ENCODE measurements at regions not wholly inside any gene's neighbourhood (a gene's known extent, or its start where the extent isn't known, plus 50 kb on each side); places are given as distances from the start of the nearest gene placed in this dataset.
"Not testable (repeated sequence)": the region's sequence is repeated elsewhere in the genome, so short reads cannot be mapped to it uniquely, and the experiment has no call there.

DNA sequence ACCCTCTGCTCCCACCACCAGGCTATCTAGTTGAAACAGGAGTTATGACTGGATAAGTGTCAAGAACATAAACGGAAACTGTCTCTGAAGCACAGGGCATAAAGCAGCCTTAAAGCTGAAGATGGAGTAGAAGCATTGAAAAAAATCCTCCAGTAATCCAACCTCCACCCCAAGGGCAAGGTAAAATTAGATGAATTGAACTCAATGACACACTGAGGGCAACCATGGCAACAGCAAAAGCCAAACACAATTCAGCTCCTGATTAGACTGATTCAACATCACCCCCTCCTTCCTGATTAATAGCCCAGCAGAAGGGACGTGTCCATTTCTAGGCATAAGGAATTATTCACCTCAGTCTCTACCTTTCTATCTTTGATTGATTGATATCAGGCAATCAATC, 183.2 kb upstream of the MAP3K1 start:
- FAIRE-seq (no peak), DNase-seq (ENCODE audit: insufficient read length, low spot score) (no peak)

DNA sequence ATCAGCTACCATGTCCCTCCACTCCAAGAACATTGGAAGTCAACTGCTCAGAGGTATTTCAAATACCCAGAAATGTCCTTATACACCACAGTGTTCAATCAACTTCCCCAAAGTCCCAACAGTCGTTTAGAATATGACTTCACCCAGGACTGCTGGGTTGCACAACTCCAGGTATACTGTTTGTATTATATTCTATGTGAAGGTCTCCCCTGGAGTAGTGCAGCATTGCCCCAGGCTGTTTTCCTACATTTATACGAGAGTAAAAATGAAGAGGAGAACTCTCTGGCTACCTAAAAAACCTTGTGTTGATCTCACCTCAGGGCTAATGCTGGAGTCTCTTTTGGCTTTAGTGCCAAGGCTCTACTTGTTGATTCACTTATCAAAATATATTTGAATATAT, 183.6 kb upstream of the MAP3K1 start:
- no peak for DNase-seq (ENCODE audit: insufficient read length, low spot score)
- no peak for FAIRE-seq

GRCh38 chr5:56628616-56629015, 186.7 kb upstream of the MAP3K1 start:
- FAIRE-seq; DNase-seq (ENCODE audit: insufficient read length, low spot score): not testable (repeated sequence)

GRCh38 chr5:56625541-56625940, 189.8 kb upstream of the MAP3K1 start:
- FAIRE-seq (no peak), DNase-seq (ENCODE audit: insufficient read length, low spot score) (peak; percentile 56)

GRCh38 chr5:56624751-56625150, 190.6 kb upstream of the MAP3K1 start:
- no peak for FAIRE-seq
- no peak for DNase-seq (ENCODE audit: insufficient read length, low spot score)

GRCh38 chr5:56622141-56622540, 193.2 kb upstream of the MAP3K1 start:
- FAIRE-seq (no peak), DNase-seq (ENCODE audit: insufficient read length, low spot score) (no peak)

DNA sequence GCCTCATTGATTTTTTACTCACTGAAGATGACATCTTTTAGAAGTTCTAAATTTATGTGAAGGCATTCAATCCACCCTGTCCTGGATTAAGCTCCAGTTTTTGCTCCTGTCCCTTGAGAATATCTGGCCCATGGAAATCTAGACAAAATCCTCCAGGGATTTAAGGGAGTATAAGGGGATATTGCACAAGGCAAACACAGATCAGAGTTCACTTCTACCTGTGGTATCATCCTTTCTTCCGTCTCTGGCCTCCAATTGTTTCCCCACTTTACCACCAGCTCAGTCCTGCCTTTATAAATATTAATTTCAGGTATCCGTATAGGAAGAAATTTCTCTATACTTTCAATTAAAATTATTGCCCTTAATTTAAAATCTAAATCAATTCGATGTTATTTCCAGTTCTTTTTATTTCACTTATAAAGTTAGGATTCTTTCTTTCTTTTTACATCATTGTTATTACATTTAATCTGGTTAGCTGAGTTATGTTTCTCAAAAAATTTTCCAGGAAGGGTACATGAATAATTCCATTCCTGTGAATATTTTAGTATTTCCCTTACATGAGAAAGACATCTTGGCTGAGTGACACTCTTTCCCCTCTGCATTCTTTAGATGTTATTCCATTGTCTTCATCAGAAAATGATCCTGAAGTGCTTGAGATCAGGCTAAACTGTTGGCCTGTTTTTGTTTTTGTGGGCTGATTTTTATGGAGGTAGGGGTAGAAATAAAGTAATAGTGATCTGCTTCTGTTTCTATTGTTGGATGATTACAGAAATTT, 194.3 kb upstream of the MAP3K1 start:
- no peak for FAIRE-seq
- no peak for DNase-seq (ENCODE audit: insufficient read length, low spot score)

GRCh38 chr5:56617998-56618397, 197.4 kb upstream of the MAP3K1 start:
- no peak for DNase-seq (ENCODE audit: insufficient read length, low spot score)
- FAIRE-seq = no peak

DNA sequence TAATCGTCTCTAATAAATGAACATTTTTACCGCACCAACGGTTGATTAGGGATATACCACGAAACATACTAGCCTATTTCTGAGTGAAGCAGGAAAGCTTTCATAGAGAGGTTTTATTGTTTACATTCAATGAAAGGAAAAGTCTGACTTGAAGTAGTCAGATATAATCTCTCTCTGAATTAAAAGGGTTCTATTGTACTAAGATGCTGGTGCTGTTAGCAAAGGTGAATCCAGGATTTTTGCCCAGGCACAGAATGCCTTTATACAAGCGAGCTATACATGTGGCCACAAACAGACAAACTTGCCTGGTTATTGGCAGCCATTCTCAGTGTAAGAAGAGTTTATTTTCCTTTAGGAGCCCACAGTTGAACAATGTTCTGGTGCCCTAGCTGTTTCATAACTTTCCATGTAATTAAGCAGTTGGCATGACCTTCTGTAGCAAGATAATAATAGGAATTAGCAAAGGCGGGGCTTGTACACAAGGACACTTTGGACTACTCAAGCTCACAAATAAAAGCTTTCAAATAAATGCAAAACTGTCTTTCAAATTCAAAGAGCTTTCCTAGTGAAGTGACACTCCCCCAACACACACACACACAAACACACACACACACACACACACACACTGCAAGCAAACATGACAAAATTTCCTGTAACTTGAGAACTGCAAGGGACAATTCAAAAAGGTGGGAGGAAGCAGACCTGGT, 198.7 kb upstream of the MAP3K1 start:
- DNase-seq (ENCODE audit: insufficient read length, low spot score) (no peak), FAIRE-seq (peak; percentile 16)

DNA sequence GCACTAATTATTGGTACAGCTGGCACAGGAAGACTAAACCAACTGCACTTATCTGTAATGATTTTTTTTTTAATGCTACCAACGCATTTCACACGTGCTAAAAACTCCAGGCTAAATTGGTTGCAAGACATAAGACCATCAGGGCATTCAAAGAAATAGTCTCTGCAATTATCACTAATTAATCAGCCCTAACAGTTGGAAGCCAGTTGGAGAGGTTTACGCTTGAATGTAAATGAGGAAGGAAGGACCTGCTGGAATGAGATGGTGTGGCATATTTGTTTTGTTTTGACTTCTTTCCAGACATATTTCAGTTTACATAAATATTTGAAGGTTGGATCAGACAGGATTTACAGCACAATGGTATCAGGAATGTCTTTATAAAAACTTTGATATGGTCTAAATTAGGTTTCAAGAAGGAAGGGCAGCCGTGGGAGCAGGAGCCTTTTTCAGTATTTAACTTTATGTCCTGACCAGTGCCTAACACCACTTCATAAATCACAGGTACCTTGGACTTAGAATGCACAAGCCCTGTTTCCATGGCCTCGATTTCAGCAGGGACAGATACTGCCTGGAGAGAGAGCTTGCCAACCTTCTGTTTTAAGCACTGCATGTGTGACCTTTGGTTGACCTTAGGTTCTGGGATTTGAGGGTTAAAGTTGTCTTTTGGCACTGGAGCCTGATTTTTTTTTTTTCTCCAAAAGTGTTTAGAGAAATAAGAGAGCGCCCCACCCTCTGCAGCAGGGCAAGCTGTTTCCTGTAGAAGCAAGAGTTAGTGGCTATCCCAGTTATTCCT, 199.8 kb upstream of the MAP3K1 start:
- FAIRE-seq = no peak
- DNase-seq (ENCODE audit: insufficient read length, low spot score) = no peak

GRCh38 chr5:56612759-56613158, 202.6 kb upstream of the MAP3K1 start:
- FAIRE-seq = no peak
- no peak for DNase-seq (ENCODE audit: insufficient read length, low spot score)

- FAIRE-seq (no peak), DNase-seq (ENCODE audit: insufficient read length, low spot score) (no peak)
Observed at GRCh38 chr5:56612353-56612752, 203.0 kb upstream of the MAP3K1 start.

DNA sequence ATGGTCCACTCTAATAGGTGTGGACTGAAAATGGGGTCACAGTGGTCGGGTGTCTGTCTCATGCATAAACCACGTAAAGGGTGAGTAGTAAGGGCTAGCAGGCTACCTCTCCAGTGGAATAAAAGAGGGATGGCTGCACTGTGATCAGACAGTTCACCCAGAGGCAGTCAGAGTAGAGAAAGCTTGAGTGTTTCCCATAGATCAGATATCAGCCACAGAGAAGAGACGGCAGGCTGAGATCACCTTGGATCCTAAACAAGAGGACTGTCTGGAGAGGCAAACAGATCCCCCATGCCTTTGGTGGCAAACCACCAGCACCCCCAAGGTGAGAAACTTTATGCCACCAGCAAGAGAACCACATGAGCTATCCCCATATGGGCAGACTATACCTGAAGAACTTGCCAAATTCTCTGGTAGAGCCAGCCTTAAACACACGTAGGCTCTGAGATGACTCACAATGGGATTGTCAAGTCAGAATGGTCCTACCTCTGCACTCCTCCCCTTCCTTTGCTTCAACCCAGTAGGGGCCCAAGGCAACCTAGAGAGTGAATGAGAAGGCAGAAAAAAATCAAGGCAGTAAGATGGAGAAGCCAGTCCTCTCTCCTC, 205.2 kb upstream of the MAP3K1 start:
- no peak for DNase-seq (ENCODE audit: insufficient read length, low spot score)
- FAIRE-seq = no peak

DNA sequence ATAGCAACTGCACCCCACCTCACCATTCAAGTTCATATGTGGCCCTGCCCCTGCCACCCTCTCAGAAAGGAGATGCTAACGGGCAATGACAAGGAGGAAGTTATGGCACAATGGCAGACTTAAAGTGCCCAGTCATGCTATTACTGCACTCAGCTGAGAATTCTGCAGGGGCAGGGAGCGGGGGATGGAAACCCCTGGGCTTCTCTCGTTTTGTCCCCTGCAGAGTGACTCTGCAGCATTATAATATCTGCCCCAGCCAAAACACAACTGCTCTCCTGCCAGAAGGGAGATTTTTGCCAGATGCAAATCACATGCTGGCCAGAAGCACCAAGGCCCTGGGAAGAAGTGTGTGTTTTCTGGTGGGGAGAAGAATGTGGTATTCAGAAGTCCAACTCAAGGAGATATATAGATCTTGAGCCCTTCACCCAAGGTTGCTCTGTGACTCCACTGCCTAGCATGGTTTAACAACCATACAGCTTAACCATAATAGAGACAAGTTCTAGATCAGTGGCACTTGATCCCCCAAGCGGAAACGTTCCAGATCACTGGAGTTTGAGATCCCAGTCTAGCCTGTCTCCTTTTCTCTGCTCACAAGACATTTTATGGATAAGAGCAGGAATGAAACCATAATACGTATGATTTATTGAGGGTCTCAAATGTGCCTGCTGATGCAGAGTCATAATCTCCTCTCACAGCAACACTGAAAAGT, 207.0 kb upstream of the MAP3K1 start:
- FAIRE-seq (no peak), DNase-seq (ENCODE audit: insufficient read length, low spot score) (no peak)

GRCh38 chr5:56607551-56607950, 207.8 kb upstream of the MAP3K1 start:
- no peak for FAIRE-seq
- no peak for DNase-seq (ENCODE audit: insufficient read length, low spot score)

- no peak for DNase-seq (ENCODE audit: insufficient read length, low spot score)
- FAIRE-seq = no peak
Observed at GRCh38 chr5:56607074-56607473, 208.3 kb upstream of the MAP3K1 start.

DNA sequence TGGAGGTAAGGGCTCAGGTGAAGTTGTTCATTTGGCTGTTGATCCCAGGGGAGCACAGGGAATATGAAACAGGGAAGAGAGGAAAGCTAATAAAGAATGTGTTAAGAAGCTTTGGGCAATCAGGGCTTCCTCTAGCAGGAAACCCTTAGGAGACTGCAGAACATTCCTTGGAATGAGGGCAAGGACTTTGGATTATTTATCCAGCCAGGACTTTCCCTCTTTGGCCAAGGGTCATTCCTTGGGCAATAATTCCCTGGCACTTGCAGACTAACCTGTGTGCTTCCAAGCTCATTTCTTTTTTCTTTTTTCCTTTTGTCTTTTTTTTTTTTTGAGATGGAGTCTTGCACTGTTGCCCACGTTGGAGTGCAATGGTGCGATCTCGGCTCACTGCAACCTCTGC, 209.2 kb upstream of the MAP3K1 start:
- DNase-seq (ENCODE audit: insufficient read length, low spot score) = no peak
- FAIRE-seq = no peak

DNA sequence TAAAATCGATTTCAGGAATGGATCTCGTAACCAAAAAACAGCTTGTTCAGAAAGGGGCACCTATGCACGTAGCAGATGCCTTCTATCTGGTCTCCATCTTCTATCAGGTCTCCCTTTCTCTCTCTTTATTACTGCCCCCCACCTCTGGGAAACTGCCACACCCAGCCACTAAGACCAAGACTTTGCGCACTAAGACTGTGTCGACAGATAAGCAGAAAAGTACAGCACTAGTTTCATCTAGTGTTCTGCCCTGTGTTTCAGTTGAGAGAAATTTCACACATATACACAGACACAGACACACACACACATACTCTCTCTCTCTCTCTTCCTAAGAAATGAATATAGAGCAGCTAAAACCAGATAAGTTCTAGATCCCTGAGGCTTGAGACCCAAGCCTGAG, 210.1 kb upstream of the MAP3K1 start:
- no peak for FAIRE-seq

GRCh38 chr5:56601641-56602071, 213.7 kb upstream of the MAP3K1 start:
- no peak for FAIRE-seq
- no peak for DNase-seq (ENCODE audit: insufficient read length, low spot score)

More for the DNA sequence above, 210.1 kb upstream of the MAP3K1 start:
- no peak for DNase-seq (ENCODE audit: insufficient read length, low spot score)

GRCh38 chr5:56598941-56599340, 216.4 kb upstream of the MAP3K1 start:
- no peak for FAIRE-seq

More at GRCh38 chr5:56598941-56599340, 216.4 kb upstream of the MAP3K1 start:
- no peak for DNase-seq (ENCODE audit: insufficient read length, low spot score)
